RWPE2 (cell line): ENCODE measurements at regions not wholly inside any gene's neighbourhood (a gene's known extent, or its start where the extent isn't known, plus 50 kb on each side); places are given as distances from the start of the nearest gene placed in this dataset.

Experiments
- ATAC-seq: fragments of 200-7000 bp; cut with Tn5 transposase; 3 replicates; pipeline ENCODE4 v1.9.1; 2021; ENCODE audit warnings: low read depth
- DNase-seq: peaks from one replicate; pipeline ENCODE4 v3.0.0-alpha.2; 2020; ENCODE audit warnings: low spot score
- H3K27ac ChIP-seq: fragments of 450-650 bp; 2 replicates; pipeline ENCODE4 v1.5.1; 2017; ENCODE audit warnings: mild to moderate bottlenecking; ENCODE audit not compliant: poor library complexity, severe bottlenecking
- H3K27me3 ChIP-seq: fragments of 250-450 bp; sonication (Bioruptor Pico); 2 replicates; pipeline ENCODE4 v1.5.1; 2021; ENCODE audit warnings: mild to moderate bottlenecking, moderate library complexity; ENCODE audit not compliant: insufficient read depth, poor library complexity, severe bottlenecking
- H3K36me3 ChIP-seq: fragments of 250-450 bp; sonication (Bioruptor Pico); 2 replicates; pipeline ENCODE4 v1.5.1; 2020; ENCODE audit warnings: low read depth, mild to moderate bottlenecking, moderate library complexity
- H3K4me1 ChIP-seq: fragments of 250-450 bp; sonication (Bioruptor Pico); 2 replicates; pipeline ENCODE4 v1.5.1; 2021; ENCODE audit warnings: mild to moderate bottlenecking, moderate library complexity; ENCODE audit not compliant: insufficient read depth, poor library complexity, severe bottlenecking
- H3K4me3 ChIP-seq: fragments of 250-450 bp; sonication (Bioruptor Pico); 2 replicates; pipeline ENCODE4 v1.5.1; 2021; ENCODE audit warnings: mild to moderate bottlenecking, moderate library complexity; ENCODE audit not compliant: severe bottlenecking
- H3K9me3 ChIP-seq: fragments of 250-450 bp; sonication (Bioruptor Pico); 2 replicates; pipeline ENCODE4 v1.5.1; 2021; ENCODE audit warnings: mild to moderate bottlenecking, moderate library complexity; ENCODE audit not compliant: severe bottlenecking
- CTCF ChIP-seq: fragments of 450-650 bp; IDR thresholded peaks from one replicate; pipeline ENCODE4 v1.5.1; 2017; ENCODE audit warnings: mild to moderate bottlenecking, moderate library complexity; ENCODE audit not compliant: poor library complexity, severe bottlenecking

- no peak for DNase-seq
- Histone ChIP-seq H3K9me3 (peaks cover 5% of the 10 kb centered on the region), H3K36me3 (no peaks in the 10 kb centered on the region), H3K27ac (no peak overlapping the region), H3K4me1 (no peaks in the 10 kb centered on the region), H3K4me3 (no peak overlapping the region), H3K27me3 (no peaks in the 10 kb centered on the region)
- no peak for ATAC-seq
- TF ChIP-seq CTCF, result no peak
These were observed 267.2 kb downstream of the ZEB2 start for GRCh38 chr2:144252694-144253093.

- no peak for TF ChIP-seq CTCF
- H3K9me3 ChIP-seq, result peaks cover 2% of the 10 kb centered on the region
- H3K27me3 ChIP-seq, result no peaks in the 10 kb centered on the region
- no peaks in the 10 kb centered on the region for H3K4me1 ChIP-seq
- H3K4me3 ChIP-seq, result no peak overlapping the region
- DNase-seq (no peak), ATAC-seq (no peak)
- H3K27ac ChIP-seq, result no peak overlapping the region
- H3K36me3 ChIP-seq, result no peaks in the 10 kb centered on the region
These were observed 270.8 kb downstream of the ZEB2 start for GRCh38 chr2:144249035-144249637.

GRCh38 chr2:144248350-144249034 lies 271.4 kb downstream of the ZEB2 start:
- Histone ChIP-seq H3K36me3 (no peaks in the 10 kb centered on the region), H3K27me3 (no peaks in the 10 kb centered on the region), H3K4me3 (no peak overlapping the region), H3K27ac (no peak overlapping the region), H3K4me1 (no peaks in the 10 kb centered on the region), H3K9me3 (no peaks in the 10 kb centered on the region)
- TF ChIP-seq CTCF, result no peak
- ATAC-seq (no peak), DNase-seq (no peak)

- no peaks in the 10 kb centered on the region for H3K9me3 ChIP-seq
- no peaks in the 10 kb centered on the region for H3K36me3 ChIP-seq
- H3K27me3 ChIP-seq, result no peaks in the 10 kb centered on the region
- H3K4me1 ChIP-seq, result no peaks in the 10 kb centered on the region
- ATAC-seq (no peak), DNase-seq (no peak)
- no peak for TF ChIP-seq CTCF
- no peak overlapping the region for H3K4me3 ChIP-seq
- no peak overlapping the region for H3K27ac ChIP-seq
These were observed 275.0 kb downstream of the ZEB2 start for GRCh38 chr2:144244938-144245337.

GRCh38 chr2:144242311-144242710 lies 277.6 kb downstream of the ZEB2 start:
- Histone ChIP-seq H3K27ac (no peak overlapping the region), H3K4me1 (no peaks in the 10 kb centered on the region), H3K27me3 (no peaks in the 10 kb centered on the region), H3K4me3 (no peak overlapping the region), H3K36me3 (no peaks in the 10 kb centered on the region), H3K9me3 (no peaks in the 10 kb centered on the region)
- no peak for TF ChIP-seq CTCF
- ATAC-seq (no peak), DNase-seq (no peak)
